ENCODE measurements at regions not wholly inside any gene's neighbourhood (a gene's known extent, or its start where the extent isn't known, plus 50 kb on each side); places are given as distances from the start of the nearest gene placed in this dataset.

DNA sequence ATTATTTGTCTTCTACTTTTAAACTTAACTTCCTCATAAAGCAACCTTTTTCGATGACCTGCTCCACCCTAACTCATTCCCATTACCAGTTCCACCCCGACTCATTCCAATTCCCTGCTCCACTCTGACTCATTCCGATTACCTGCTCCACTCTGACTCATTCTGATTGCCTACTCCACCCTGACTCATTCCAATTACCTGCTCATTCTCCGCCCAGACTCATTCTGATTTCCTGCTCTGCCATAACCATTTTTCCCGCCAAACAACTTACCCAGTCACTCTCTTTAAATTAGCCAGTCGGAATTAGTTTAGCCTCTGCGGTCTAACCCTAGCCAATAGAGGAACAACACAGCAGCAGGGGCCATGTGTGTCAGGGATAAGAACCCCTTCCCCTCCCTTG is 249.1 kb downstream of the DPY19L2 start:
- H2BK20ac ChIP-seq (ENCODE audit: low read depth, low read length) = no peak overlapping the region
- ChIA-PET POLR2A (ENCODE audit: unreplicated experiment) (no interaction called here), CTCF (no interaction called here)
- H4K8ac ChIP-seq (ENCODE audit: low read depth in 2 of 2, low read length in 2 of 2) = no peak overlapping the region
- dilution Hi-C loops (cut with HindIII; ENCODE audit: low sequenced_read_pairs, unreplicated experiment) (no loop called here), intact Hi-C loops (cut with micrococcal nuclease) (no loop called here), in situ Hi-C loops (cut with MboI; ENCODE audit: low sequenced_read_pairs) (loop anchor here (5.0 to 25.0 kb wide), 2 partner anchors 383 to 918 kb away; no protein-coding TSS in a partner anchor)
- no peaks in the 10 kb centered on the region for H3K9me3 ChIP-seq (ENCODE audit: control insufficient read depth, insufficient read depth, low read length)
- no peak overlapping the region for H2BK15ac ChIP-seq (ENCODE audit: low read depth, low read length)
- H2AFZ ChIP-seq (replicated peaks; ENCODE audit: low read length, poor library complexity) = no peak overlapping the region
- no peak for DNase-seq
- H3K4me2 ChIP-seq (ENCODE audit: low read depth, low read length) = no peak overlapping the region
- H4K5ac ChIP-seq (ENCODE audit: low read depth, low read length) = no peak overlapping the region
- H3K14ac ChIP-seq (replicated peaks; ENCODE audit: low read depth, low read length) = no peak overlapping the region
- no peaks in the 10 kb centered on the region for H3K79me1 ChIP-seq (ENCODE audit: low read depth in 1 of 2, low read length in 2 of 2)
- no peak overlapping the region for H3K56ac ChIP-seq (ENCODE audit: extremely low read depth, insufficient read depth, low read length)
- no peaks in the 10 kb centered on the region for H3K36me3 ChIP-seq (ENCODE audit: control insufficient read depth, insufficient read depth, low read length)
- no peak overlapping the region for H3K9ac ChIP-seq (ENCODE audit: low read depth, low read length)
- no peaks in the 10 kb centered on the region for H3K27me3 ChIP-seq (ENCODE audit: control insufficient read depth, insufficient read depth, low read length)
- no peak overlapping the region for H3K4ac ChIP-seq (ENCODE audit: low read depth, low read length)
- no peak overlapping the region for H2AK9ac ChIP-seq (replicated peaks; ENCODE audit: low read depth, low read length, poor library complexity)
- H4K91ac ChIP-seq (ENCODE audit: insufficient read depth, low read depth, low read length) = no peak overlapping the region
- H3K4me3 ChIP-seq (ENCODE audit: insufficient read depth, low read depth, low read length) = no peak overlapping the region
- BruUV-seq (replicated peaks) = no TSS peak
- H3K9me1 ChIP-seq (ENCODE audit: insufficient read depth, low read length) = no peaks in the 10 kb centered on the region
- no peak overlapping the region for H2BK120ac ChIP-seq (ENCODE audit: low read depth, low read length)
- no peaks in the 10 kb centered on the region for H4K20me1 ChIP-seq (ENCODE audit: insufficient read depth, low read length)
- no peak overlapping the region for H2BK5ac ChIP-seq (ENCODE audit: low read depth, low read length, poor library complexity, severe bottlenecking)
- no peaks in the 10 kb centered on the region for H3K4me1 ChIP-seq (ENCODE audit: control insufficient read depth, insufficient read depth, low read length)
- no peak overlapping the region for H2AK5ac ChIP-seq (ENCODE audit: low read depth, low read length)
- no peak overlapping the region for H3K23ac ChIP-seq (ENCODE audit: low read depth, low read length)
- no peak for ATAC-seq (ENCODE audit: low read depth)
- no peak overlapping the region for H3K27ac ChIP-seq (ENCODE audit: insufficient read depth, low read length)
- 70% methylated on average over 5 of the region's 7 CpGs; no CpG with 5 or more reads in 1 of the 2 experiments for WGBS, 2 experiments (ENCODE audit: extremely low coverage in 2 of 2, insufficient read length in 1 of 2)
- H3K18ac ChIP-seq (ENCODE audit: low read depth, low read length) = no peak overlapping the region
- TF ChIP-seq, protein P1, sequence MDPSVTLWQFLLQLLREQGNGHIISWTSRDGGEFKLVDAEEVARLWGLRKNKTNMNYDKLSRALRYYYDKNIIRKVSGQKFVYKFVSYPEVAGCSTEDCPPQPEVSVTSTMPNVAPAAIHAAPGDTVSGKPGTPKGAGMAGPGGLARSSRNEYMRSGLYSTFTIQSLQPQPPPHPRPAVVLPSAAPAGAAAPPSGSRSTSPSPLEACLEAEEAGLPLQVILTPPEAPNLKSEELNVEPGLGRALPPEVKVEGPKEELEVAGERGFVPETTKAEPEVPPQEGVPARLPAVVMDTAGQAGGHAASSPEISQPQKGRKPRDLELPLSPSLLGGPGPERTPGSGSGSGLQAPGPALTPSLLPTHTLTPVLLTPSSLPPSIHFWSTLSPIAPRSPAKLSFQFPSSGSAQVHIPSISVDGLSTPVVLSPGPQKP (IDR thresholded peaks at IDR 0.05; ENCODE audit: borderline replicate concordance, low read depth, low read length) = no peak
- TF ChIP-seq RCOR1 (IDR thresholded peaks at IDR 0.05; ENCODE audit: insufficient replicate concordance, low read length) (no peak), NFE2L2 (IDR thresholded peaks at IDR 0.05; ENCODE audit: low read depth, low read length) (no peak), SMC3 (IDR thresholded peaks at IDR 0.05; ENCODE audit: low read depth, low read length) (no peak), MAZ (IDR thresholded peaks at IDR 0.05; ENCODE audit: borderline replicate concordance, low read depth, low read length) (no peak), USF2 (IDR thresholded peaks at IDR 0.05; ENCODE audit: low read depth, low read length) (no peak), CTCF (conservative IDR thresholded peaks at IDR 0.05; ENCODE audit: low read depth, low read length) (no peak), BHLHE40 (IDR thresholded peaks at IDR 0.05; ENCODE audit: low read depth, low read length) (no peak), POLR2A (IDR thresholded peaks at IDR 0.05; ENCODE audit: low read depth, low read length) (no peak), CHD1 (IDR thresholded peaks at IDR 0.05; ENCODE audit: low read depth, low read length) (no peak), MAFK (IDR thresholded peaks at IDR 0.05; ENCODE audit: low read depth, low read length) (no peak), RAD21 (IDR thresholded peaks at IDR 0.05; ENCODE audit: low read length) (no peak), RFX5 (IDR thresholded peaks at IDR 0.05; ENCODE audit: low read depth, low read length) (no peak), MXI1 (IDR thresholded peaks at IDR 0.05; ENCODE audit: borderline replicate concordance, low read depth, low read length) (no peak), CEBPB (IDR thresholded peaks at IDR 0.05; ENCODE audit: low read depth, low read length) (no peak), FOS (IDR thresholded peaks at IDR 0.05; ENCODE audit: low read depth, low read length) (no peak)
